ENCODE measurements at regions not wholly inside any gene's neighbourhood (a gene's known extent, or its start where the extent isn't known, plus 50 kb on each side); places are given as distances from the start of the nearest gene placed in this dataset.

DNA sequence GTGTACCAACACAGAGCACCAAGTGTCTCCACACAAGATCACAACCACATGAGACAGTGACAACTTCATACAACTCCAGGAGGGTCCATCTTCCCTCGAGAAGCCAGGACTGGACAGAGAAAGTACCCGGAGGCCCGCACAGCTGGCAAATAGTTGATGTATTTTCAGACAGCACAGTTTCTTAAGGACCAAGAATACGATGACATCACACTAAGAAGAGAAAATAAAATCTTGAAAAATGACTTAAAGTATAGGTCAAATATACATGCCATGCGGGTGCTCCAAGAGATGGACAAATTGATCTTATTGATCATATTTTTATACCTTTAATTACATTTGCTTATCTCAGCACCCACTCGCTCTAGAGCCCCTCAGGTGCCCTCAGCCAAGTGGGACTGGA, 145.5 kb downstream of the RNASET2 start:
- Histone ChIP-seq H3K27me3 (ENCODE audit: control insufficient read depth, insufficient read depth, low read length) (no peaks in the 10 kb centered on the region), H3K4me3 (ENCODE audit: low read depth, low read length) (no peak overlapping the region), H3K36me3 (ENCODE audit: control insufficient read depth, insufficient read depth, low read length) (no peaks in the 10 kb centered on the region)
- TF ChIP-seq CTCF (IDR thresholded peaks at IDR 0.05; ENCODE audit: insufficient read depth, low read length, severe bottlenecking) = no peak
- DNase-seq (ENCODE audit: low read depth) = no peak
- no peak for FAIRE-seq

DNA sequence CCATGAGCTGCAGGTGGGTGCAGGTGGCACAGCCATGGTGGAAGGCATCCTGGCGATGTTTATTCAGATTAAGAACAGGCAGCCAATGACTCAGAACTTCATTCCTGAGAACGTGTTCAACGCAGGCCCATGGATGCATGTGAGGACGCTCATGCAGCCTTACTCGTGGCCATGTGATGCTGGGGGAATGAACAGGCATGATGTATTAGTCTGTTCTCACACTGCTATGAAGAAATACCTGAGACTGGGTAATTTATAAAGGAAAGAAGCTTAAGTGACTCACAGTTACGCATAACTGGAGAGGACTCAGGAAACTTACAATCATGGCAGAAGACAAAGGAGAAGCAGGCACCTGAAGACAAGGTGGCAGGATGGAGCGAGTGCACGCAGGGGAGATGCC, 146.6 kb downstream of the RNASET2 start:
- FAIRE-seq = no peak

GRCh38 chr6:166806962-166807757, 149.2 kb downstream of the RNASET2 start:
- no peak overlapping the region for H3K4me3 ChIP-seq (ENCODE audit: low read depth, low read length)
- FAIRE-seq = no peak
- no peak for TF ChIP-seq CTCF (IDR thresholded peaks at IDR 0.05; ENCODE audit: insufficient read depth, low read length, severe bottlenecking)
- H3K27me3 ChIP-seq (ENCODE audit: control insufficient read depth, insufficient read depth, low read length) = no peaks in the 10 kb centered on the region
- DNase-seq (ENCODE audit: low read depth) = no peak
- no peaks in the 10 kb centered on the region for H3K36me3 ChIP-seq (ENCODE audit: control insufficient read depth, insufficient read depth, low read length)

More for the DNA sequence above, 146.6 kb downstream of the RNASET2 start:
- DNase-seq (ENCODE audit: low read depth) = peak; percentile 52
- TF ChIP-seq CTCF (IDR thresholded peaks at IDR 0.05; ENCODE audit: insufficient read depth, low read length, severe bottlenecking) = no peak
- no peaks in the 10 kb centered on the region for H3K27me3 ChIP-seq (ENCODE audit: control insufficient read depth, insufficient read depth, low read length)
- H3K4me3 ChIP-seq (ENCODE audit: low read depth, low read length) = no peak overlapping the region
- H3K36me3 ChIP-seq (ENCODE audit: control insufficient read depth, insufficient read depth, low read length) = no peaks in the 10 kb centered on the region

- no peak overlapping the region for H3K4me3 ChIP-seq (ENCODE audit: low read depth, low read length)
- TF ChIP-seq CTCF (IDR thresholded peaks at IDR 0.05; ENCODE audit: insufficient read depth, low read length, severe bottlenecking) = no peak
- H3K36me3 ChIP-seq (ENCODE audit: control insufficient read depth, insufficient read depth, low read length) = no peaks in the 10 kb centered on the region
- H3K27me3 ChIP-seq (ENCODE audit: control insufficient read depth, insufficient read depth, low read length) = no peaks in the 10 kb centered on the region
- no peak for DNase-seq (ENCODE audit: low read depth)
- no peak for FAIRE-seq
Measured at GRCh38 chr6:166806217-166806838, 150.0 kb downstream of the RNASET2 start.

GRCh38 chr6:166803471-166803870, 152.9 kb downstream of the RNASET2 start:
- H3K27me3 ChIP-seq (ENCODE audit: control insufficient read depth, insufficient read depth, low read length) = no peaks in the 10 kb centered on the region
- H3K4me3 ChIP-seq (ENCODE audit: low read depth, low read length) = no peak overlapping the region
- TF ChIP-seq CTCF (IDR thresholded peaks at IDR 0.05; ENCODE audit: insufficient read depth, low read length, severe bottlenecking) = no peak
- H3K36me3 ChIP-seq (ENCODE audit: control insufficient read depth, insufficient read depth, low read length) = no peaks in the 10 kb centered on the region
- FAIRE-seq (no peak), DNase-seq (ENCODE audit: low read depth) (no peak)
